HCT116 (cell line): ENCODE measurements at regions not wholly inside any gene's neighbourhood (a gene's known extent, or its start where the extent isn't known, plus 50 kb on each side); places are given as distances from the start of the nearest gene placed in this dataset.

Source experiments
- ATAC-seq: fragments of 200-7000 bp; cut with Tn5 transposase; 2 replicates; pipeline ENCODE4 v1.9.1; 2020; ENCODE audit warnings: mild to moderate bottlenecking, moderate library complexity
- BruUV-seq: library from RNA; stranded (reverse); fragments of 400-500 nt; replicated peaks from 2 replicates; lab custom pipeline; 2021; lab: Mats Ljungman, UMichigan
- CTCF ChIA-PET: fragments of 300-600 bp; sonication (Branson Sonifier 250); formaldehyde crosslinking; loops from one replicate; lab custom pipeline; 2021; ENCODE audit warnings: antibody characterized with exemption; lab: Charles Lee
- POLR2A ChIA-PET: fragments of 300-600, 350-600 bp; sonication (Branson Sonifier 250); formaldehyde crosslinking; loops from one replicate; lab custom pipeline; 2021; ENCODE audit warnings: antibody characterized with exemption; lab: Charles Lee
- RAD21 ChIA-PET, 2 experiments: fragments of 300-600 bp; sonication (Branson Sonifier 250); formaldehyde crosslinking; loops; one replicate each; lab custom pipeline; 2023; ENCODE audit warnings: low total read pairs in 2 of 2; ENCODE audit not compliant: uncharacterized antibody in 2 of 2, unreplicated experiment in 2 of 2, low non-redundant PET in 1 of 2; lab: Charles Lee
- DNase-seq: peaks from one replicate; pipeline ENCODE4 v3.0.0-alpha.2; 2010; ENCODE audit warnings: low read depth, low spot score
- H2AFZ ChIP-seq: fragments of 200-600 bp; shearing (Covaris generic), sonication (generic); 2 replicates; pipeline ENCODE4 v1.6.1; 2017; ENCODE audit warnings: low read depth, mixed run types, mixed read lengths, antibody characterized with exemption, low read length; ENCODE audit not compliant: poor library complexity, severe bottlenecking
- H3K27ac ChIP-seq: 2 replicates; pipeline ENCODE4 v1.5.1; 2012; ENCODE audit warnings: low read depth, low read length
- H3K27me3 ChIP-seq: fragments of 200-600 bp; sonication (generic); 2 replicates; pipeline ENCODE4 v1.6.1; 2016; ENCODE audit warnings: mixed run types, low read length, mixed read lengths; ENCODE audit not compliant: insufficient read depth
- H3K36me3 ChIP-seq, 2 experiments: fragments of 200-500 bp in 1 of 2; fragments of 200-600 bp in 1 of 2; sonication (Bioruptor generic) in 1 of 2; sonication (generic) in 1 of 2; 2 replicates each; pipeline versions ENCODE4 v1.5.1 to v1.6.1; 2014 to 2016; ENCODE audit warnings: low read length in 2 of 2, inconsistent platforms in 1 of 2, mixed read lengths in 1 of 2, mixed run types in 1 of 2; ENCODE audit not compliant: insufficient read depth in 2 of 2, control insufficient read depth in 1 of 2
- H3K4me1 ChIP-seq, 2 experiments: fragments of 200-600 bp in 1 of 2; sonication (generic) in 1 of 2; 2 replicates each; pipeline versions ENCODE4 v1.5.1 to v1.6.1; 2012 to 2017; ENCODE audit warnings: low read length in 2 of 2, inconsistent platforms in 1 of 2, mild to moderate bottlenecking in 1 of 2, mixed read lengths in 1 of 2, mixed run types in 1 of 2, moderate library complexity in 1 of 2; ENCODE audit not compliant: insufficient read depth in 2 of 2, control insufficient read depth in 1 of 2
- H3K4me2 ChIP-seq: fragments of 200-600 bp; sonication (generic); 2 replicates; pipeline ENCODE4 v1.6.1; 2017; ENCODE audit warnings: mixed run types, low read length, mixed read lengths
- H3K4me3 ChIP-seq, 2 experiments: fragments of 200-600 bp in 1 of 2; sonication (generic) in 1 of 2; replicated peaks in 1 of 2; 2 replicates each; pipeline ENCODE4 v1.5.1; 2011 to 2016; ENCODE audit warnings: low read length in 2 of 2, control low read depth in 1 of 2, low read depth in 1 of 2, mild to moderate bottlenecking in 1 of 2, mixed read lengths in 1 of 2, mixed run types in 1 of 2
- H3K79me2 ChIP-seq: fragments of 200-600 bp; sonication (generic); 2 replicates; pipeline ENCODE4 v1.6.1; 2017; ENCODE audit warnings: mild to moderate bottlenecking, mixed run types, low read length, moderate library complexity, mixed read lengths; ENCODE audit not compliant: insufficient read depth
- H3K9ac ChIP-seq: fragments of 200-600 bp; sonication (generic); 2 replicates; pipeline ENCODE4 v1.6.1; 2016; ENCODE audit warnings: low read length, mixed read lengths
- H3K9me2 ChIP-seq: fragments of 200-600 bp; sonication (generic), shearing (Covaris generic); 2 replicates; pipeline ENCODE4 v1.6.1; 2017; ENCODE audit warnings: mixed run types, mild to moderate bottlenecking, moderate library complexity; ENCODE audit not compliant: insufficient read depth
- H3K9me3 ChIP-seq, 2 experiments: fragments of 200-500 bp in 1 of 2; fragments of 200-600 bp in 1 of 2; sonication (Bioruptor generic) in 1 of 2; sonication (generic) in 1 of 2; 2 replicates each; pipeline ENCODE4 v1.6.1; 2014 to 2017; ENCODE audit warnings: low read length in 2 of 2, mixed read lengths in 2 of 2, inconsistent platforms in 1 of 2, low read depth in 1 of 2, mild to moderate bottlenecking in 1 of 2, mixed run types in 1 of 2, moderate library complexity in 1 of 2; ENCODE audit not compliant: control insufficient read depth in 1 of 2, insufficient read depth in 1 of 2
- H4K20me1 ChIP-seq: fragments of 200-600 bp; sonication (generic), shearing (Covaris generic); 2 replicates; pipeline ENCODE4 v1.6.1; 2017; ENCODE audit warnings: mixed run types, mild to moderate bottlenecking, moderate library complexity; ENCODE audit not compliant: insufficient read depth
- JUND ChIP-seq: IDR thresholded peaks from 2 replicates; pipeline ENCODE4 v1.6.1; 2012
- SP1 ChIP-seq: IDR thresholded peaks from 2 replicates; pipeline ENCODE4 v1.6.1; 2012; ENCODE audit warnings: low read depth
- ZNF274 ChIP-seq: fragments of 200-500 bp; sonication (Bioruptor generic); IDR thresholded peaks from 2 replicates; pipeline ENCODE4 v1.6.1; 2014; ENCODE audit warnings: mild to moderate bottlenecking, low read depth, low read length, inconsistent platforms
- intact Hi-C: fragments of 100-400 bp; cut with micrococcal nuclease; formaldehyde crosslinking; loops from 2 replicates; pipeline ENCODE4 v1.10.0; 2022
- TF ChIP-seq, protein P1 (sequence below), 3 experiments: fragments of 200-600 bp in 1 of 3; sonication (generic) in 1 of 3; IDR thresholded peaks in 2 of 3; conservative IDR thresholded peaks in 1 of 3; 2 replicates each; pipeline ENCODE4 v1.5.1; 2012 to 2017; ENCODE audit warnings: low read depth in 2 of 3, low read length in 2 of 3, antibody characterized with exemption in 1 of 3, borderline replicate concordance in 1 of 3, control low read depth in 1 of 3, mild to moderate bottlenecking in 1 of 3, mixed read lengths in 1 of 3, mixed run types in 1 of 3, moderate library complexity in 1 of 3; ENCODE audit not compliant: insufficient read depth in 1 of 3
- TF ChIP-seq, protein P2 (sequence below): IDR thresholded peaks from 2 replicates; pipeline ENCODE4 v1.6.1; 2011; ENCODE audit warnings: mild to moderate bottlenecking, low read length, moderate library complexity; ENCODE audit not compliant: insufficient replicate concordance; ENCODE audit errors: extremely low read depth

DNA sequence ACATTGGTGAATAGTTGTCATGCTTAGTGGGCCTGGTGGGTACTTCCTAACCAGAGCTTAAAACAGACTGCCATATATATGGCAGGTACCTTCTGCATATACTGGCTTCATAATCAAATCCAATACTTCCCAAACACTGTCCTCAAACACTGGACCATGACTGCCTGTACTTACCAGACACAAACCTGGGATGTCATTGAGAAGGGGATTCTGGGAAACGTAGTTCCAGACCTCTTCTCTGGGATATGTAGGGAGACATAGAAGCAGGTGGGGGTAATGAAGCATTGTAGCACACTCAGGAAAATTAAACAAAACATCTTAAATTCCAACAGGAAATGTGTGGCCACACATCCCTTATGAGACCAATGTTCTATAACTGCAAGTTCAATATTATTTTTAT, 76.5 kb upstream of the ADAMTS5 start:
- Histone ChIP-seq H4K20me1 (no peaks in the 10 kb centered on the region), H3K27me3 (no peaks in the 10 kb centered on the region), H3K27ac (no peak overlapping the region), H3K4me2 (no peak overlapping the region), H3K79me2 (no peaks in the 10 kb centered on the region), H3K9me2 (no peaks in the 10 kb centered on the region), H3K36me3 (no peaks in the 10 kb centered on the region), H3K4me1 (no peaks in the 10 kb centered on the region), H2AFZ (no peak overlapping the region), H3K9me3 (peaks cover 28 to 39% of the 10 kb centered on the region in 2 experiments; a peak in 2 of 4 replicates), H3K9ac (no peak overlapping the region), H3K4me3 (no peak overlapping the region)
- BruUV-seq = no TSS peak
- no peak for ATAC-seq
- intact Hi-C loops = no loop called here
- DNase-seq = no peak
- ChIA-PET RAD21 (no interaction called here), POLR2A (no interaction called here), CTCF (no interaction called here)
- TF ChIP-seq, protein P1, sequence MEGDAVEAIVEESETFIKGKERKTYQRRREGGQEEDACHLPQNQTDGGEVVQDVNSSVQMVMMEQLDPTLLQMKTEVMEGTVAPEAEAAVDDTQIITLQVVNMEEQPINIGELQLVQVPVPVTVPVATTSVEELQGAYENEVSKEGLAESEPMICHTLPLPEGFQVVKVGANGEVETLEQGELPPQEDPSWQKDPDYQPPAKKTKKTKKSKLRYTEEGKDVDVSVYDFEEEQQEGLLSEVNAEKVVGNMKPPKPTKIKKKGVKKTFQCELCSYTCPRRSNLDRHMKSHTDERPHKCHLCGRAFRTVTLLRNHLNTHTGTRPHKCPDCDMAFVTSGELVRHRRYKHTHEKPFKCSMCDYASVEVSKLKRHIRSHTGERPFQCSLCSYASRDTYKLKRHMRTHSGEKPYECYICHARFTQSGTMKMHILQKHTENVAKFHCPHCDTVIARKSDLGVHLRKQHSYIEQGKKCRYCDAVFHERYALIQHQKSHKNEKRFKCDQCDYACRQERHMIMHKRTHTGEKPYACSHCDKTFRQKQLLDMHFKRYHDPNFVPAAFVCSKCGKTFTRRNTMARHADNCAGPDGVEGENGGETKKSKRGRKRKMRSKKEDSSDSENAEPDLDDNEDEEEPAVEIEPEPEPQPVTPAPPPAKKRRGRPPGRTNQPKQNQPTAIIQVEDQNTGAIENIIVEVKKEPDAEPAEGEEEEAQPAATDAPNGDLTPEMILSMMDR (IDR thresholded peaks at IDR 0.05 in 2 of 3, conservative IDR thresholded peaks at IDR 0.05 in 1 of 3; ENCODE audit: borderline replicate concordance in 1 of 3, insufficient read depth in 1 of 3, low read depth in 2 of 3, low read length in 2 of 3) = no peak
- TF ChIP-seq SP1 = no peak
- no peak for TF ChIP-seq JUND
- TF ChIP-seq, protein P2, sequence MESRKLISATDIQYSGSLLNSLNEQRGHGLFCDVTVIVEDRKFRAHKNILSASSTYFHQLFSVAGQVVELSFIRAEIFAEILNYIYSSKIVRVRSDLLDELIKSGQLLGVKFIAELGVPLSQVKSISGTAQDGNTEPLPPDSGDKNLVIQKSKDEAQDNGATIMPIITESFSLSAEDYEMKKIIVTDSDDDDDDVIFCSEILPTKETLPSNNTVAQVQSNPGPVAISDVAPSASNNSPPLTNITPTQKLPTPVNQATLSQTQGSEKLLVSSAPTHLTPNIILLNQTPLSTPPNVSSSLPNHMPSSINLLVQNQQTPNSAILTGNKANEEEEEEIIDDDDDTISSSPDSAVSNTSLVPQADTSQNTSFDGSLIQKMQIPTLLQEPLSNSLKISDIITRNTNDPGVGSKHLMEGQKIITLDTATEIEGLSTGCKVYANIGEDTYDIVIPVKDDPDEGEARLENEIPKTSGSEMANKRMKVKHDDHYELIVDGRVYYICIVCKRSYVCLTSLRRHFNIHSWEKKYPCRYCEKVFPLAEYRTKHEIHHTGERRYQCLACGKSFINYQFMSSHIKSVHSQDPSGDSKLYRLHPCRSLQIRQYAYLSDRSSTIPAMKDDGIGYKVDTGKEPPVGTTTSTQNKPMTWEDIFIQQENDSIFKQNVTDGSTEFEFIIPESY = no peak
- no peak for TF ChIP-seq ZNF274
